K562 (cell line): ENCODE measurements at regions not wholly inside any gene's neighbourhood (a gene's known extent, or its start where the extent isn't known, plus 50 kb on each side); places are given as distances from the start of the nearest gene placed in this dataset.

Experiments used
- ATAC-seq: fragments of 200-7000 bp; cut with Tn5 transposase; 3 replicates; pipeline ENCODE4 v1.9.1; 2020; ENCODE audit warnings: moderate library complexity
- BruUV-seq: library from RNA; stranded (reverse); fragments of 400-500 nt; replicated peaks from 2 replicates; lab custom pipeline; 2021; lab: Mats Ljungman, UMichigan
- CTCF ChIA-PET: fragments of 300-600 bp; formaldehyde crosslinking; extraction: SDS; loops from one replicate; lab custom pipeline; 2021; ENCODE audit warnings: low intra/inter-chr PET ratio; lab: Yijun Ruan, JAX
- POLR2A ChIA-PET: fragments of 300-600, 350-650 bp; sonication (Branson Sonifier 250); formaldehyde crosslinking; extraction: SDS; loops from one replicate; lab custom pipeline; 2021; ENCODE audit warnings: antibody characterized with exemption, inconsistent platforms; lab: Yijun Ruan, JAX
- DNase-seq, 4 experiments: peaks; one replicate each; pipeline versions ENCODE4 v3.0.0 to v3.0.0-alpha.2; 2011 to 2018; ENCODE audit warnings: low spot score in 3 of 4, mixed read lengths in 3 of 4; ENCODE audit errors: extremely low read depth in 1 of 4
- FAIRE-seq: peaks from 2 replicates; lab custom pipeline; 2011; peaks lifted over from hg19 to GRCh38; lab: Jason Lieb, UNC
- H2AFZ ChIP-seq: 2 replicates; pipeline ENCODE4 v1.6.0; 2011; ENCODE audit warnings: low read depth, low read length, control low read depth, inconsistent platforms
- H3K27ac ChIP-seq: fragments of 200-600 bp; 3 replicates; pipeline ENCODE4 v1.8.0; 2011; ENCODE audit warnings: low read depth, mild to moderate bottlenecking, control low read depth, inconsistent platforms, low read length, moderate library complexity, mixed read lengths; ENCODE audit errors: extremely low read depth
- H3K27me3 ChIP-seq, 2 experiments: fragments of 300-600 bp in 1 of 2; 2 replicates in 1 of 2; 3 replicates in 1 of 2; pipeline versions ENCODE4 v1.6.0 to v1.8.0; 2011; ENCODE audit warnings: inconsistent platforms in 2 of 2, low read length in 2 of 2, mild to moderate bottlenecking in 1 of 2, mixed read lengths in 1 of 2, moderate library complexity in 1 of 2; ENCODE audit not compliant: control insufficient read depth in 2 of 2, insufficient read depth in 2 of 2
- H3K36me3 ChIP-seq: fragments of 300-600 bp; 3 replicates; pipeline ENCODE4 v1.8.0; 2011; ENCODE audit warnings: mild to moderate bottlenecking, low read length, inconsistent platforms; ENCODE audit not compliant: control insufficient read depth, insufficient read depth
- H3K4me1 ChIP-seq, 2 experiments: fragments of 200-600 bp in 1 of 2; replicated peaks in 1 of 2; 2 replicates in 1 of 2; 3 replicates in 1 of 2; pipeline versions ENCODE4 v1.5.1 to v1.8.0; 2011; ENCODE audit warnings: inconsistent platforms in 2 of 2, low read length in 2 of 2, mild to moderate bottlenecking in 1 of 2, mixed read lengths in 1 of 2, moderate library complexity in 1 of 2; ENCODE audit not compliant: control insufficient read depth in 2 of 2, insufficient read depth in 2 of 2
- H3K4me2 ChIP-seq: 2 replicates; pipeline ENCODE4 v1.6.1; 2011; ENCODE audit warnings: low read length, control low read depth, inconsistent platforms, mixed read lengths; ENCODE audit not compliant: insufficient read depth
- H3K4me3 ChIP-seq: fragments of 200-600 bp; sonication (generic), shearing (Covaris generic); 2 replicates; pipeline ENCODE4 v1.5.1; 2016; ENCODE audit warnings: control low read depth, inconsistent platforms
- H3K79me2 ChIP-seq: fragments of 200-600 bp; 3 replicates; pipeline ENCODE4 v1.8.0; 2011; ENCODE audit warnings: low read length, inconsistent platforms; ENCODE audit not compliant: control insufficient read depth, insufficient read depth
- H3K9ac ChIP-seq, 2 experiments: 2 replicates each; pipeline versions ENCODE4 v1.6.0 to v1.6.1; 2011; ENCODE audit warnings: low read depth in 2 of 2, low read length in 2 of 2, control low read depth in 1 of 2, inconsistent platforms in 1 of 2, mild to moderate bottlenecking in 1 of 2, mixed read lengths in 1 of 2; ENCODE audit not compliant: insufficient read depth in 1 of 2
- H3K9me1 ChIP-seq: one replicate; pipeline ENCODE4 v1.6.0; 2011; ENCODE audit warnings: inconsistent platforms, mild to moderate bottlenecking, low read length, moderate library complexity; ENCODE audit not compliant: control insufficient read depth, insufficient read depth
- H3K9me3 ChIP-seq: replicated peaks from 2 replicates; pipeline ENCODE4 v1.5.1; 2011; ENCODE audit warnings: low read depth, low read length, inconsistent platforms; ENCODE audit not compliant: control insufficient read depth, insufficient read depth
- H4K20me1 ChIP-seq: replicated peaks from 2 replicates; pipeline ENCODE4 v1.6.1; 2011; ENCODE audit warnings: low read length, inconsistent platforms, mixed read lengths; ENCODE audit not compliant: control insufficient read depth, insufficient read depth
- CTCF ChIP-seq, 3 experiments: IDR thresholded peaks in 2 of 3; conservative IDR thresholded peaks in 1 of 3; 2 replicates each; pipeline ENCODE4 v1.5.1; 2011 to 2012; ENCODE audit warnings: low read length in 3 of 3, mild to moderate bottlenecking in 3 of 3, control low read depth in 2 of 3, improper control_type of control experiment in 1 of 3, inconsistent platforms in 1 of 3, low read depth in 1 of 3, mixed read lengths in 1 of 3, moderate library complexity in 1 of 3; ENCODE audit not compliant: insufficient read depth in 2 of 3
- DNMT1 ChIP-seq: fragments of 450-650 bp; IDR thresholded peaks from 2 replicates; pipeline ENCODE4 v1.6.1; 2016; ENCODE audit warnings: antibody characterized with exemption, mild to moderate bottlenecking
- EHMT2 ChIP-seq: fragments of 450-650 bp; IDR thresholded peaks from 2 replicates; pipeline ENCODE4 v1.6.1; 2018; ENCODE audit warnings: antibody characterized with exemption
- ELF2 ChIP-seq: fragments of 250-450 bp; sonication (Bioruptor Pico); IDR thresholded peaks from 2 replicates; pipeline ENCODE4 v1.5.0; 2021; ENCODE audit warnings: mild to moderate bottlenecking
- HLTF ChIP-seq: fragments of 450-650 bp; IDR thresholded peaks from 2 replicates; pipeline ENCODE4 v1.6.1; 2016
- KLF10 ChIP-seq: fragments of 250-450 bp; sonication (Bioruptor Pico); IDR thresholded peaks from 2 replicates; pipeline ENCODE4 v1.6.1; 2021; ENCODE audit warnings: matching md5 sums
- MIER1 ChIP-seq: fragments of 450-650 bp; IDR thresholded peaks from 2 replicates; pipeline ENCODE4 v1.6.1; 2016; ENCODE audit warnings: antibody characterized with exemption, mild to moderate bottlenecking, low read depth
- TAF9B ChIP-seq: fragments of 450-650 bp; IDR thresholded peaks from 2 replicates; pipeline ENCODE4 v1.6.1; 2018; ENCODE audit warnings: mild to moderate bottlenecking; ENCODE audit not compliant: partially characterized antibody
- YBX1 ChIP-seq: fragments of 450-650 bp; IDR thresholded peaks from 2 replicates; pipeline ENCODE4 v1.7.1; 2016; ENCODE audit warnings: mild to moderate bottlenecking
- ZNF133 ChIP-seq: fragments of 250-450 bp; sonication (Bioruptor Pico); IDR thresholded peaks from 2 replicates; pipeline ENCODE4 v1.4.0; 2020; ENCODE audit warnings: mild to moderate bottlenecking
- ZNF431 ChIP-seq: sonication (generic); formaldehyde crosslinking; IDR thresholded peaks from 2 replicates; pipeline ENCODE4 v1.8.0; 2022; ENCODE audit warnings: mild to moderate bottlenecking, missing genetic modification reagents
- ZNF583 ChIP-seq: fragments of 250-450 bp; sonication (Bioruptor Pico); IDR thresholded peaks from 2 replicates; pipeline ENCODE4 v1.4.0; 2020
- WGBS: fragments of 100-300 bp; shearing (Covaris generic); methylation state at CpG from one replicate; pipeline ENCODE4 v1.1.6; 2016; ENCODE audit warnings: low coverage, mixed read lengths; ENCODE audit not compliant: insufficient coverage; ENCODE audit errors: missing lambda C conversion rate; 5-methylcytosine and 5-hydroxymethylcytosine counted together
- in situ Hi-C: fragments of 300-500 bp; cut with MboI; formaldehyde crosslinking; loops from 4 replicates; pipeline ENCODE4 v1.15.0; 2018; ENCODE audit warnings: inconsistent platforms, mixed read lengths
- intact Hi-C: fragments of 100-400 bp; cut with micrococcal nuclease; formaldehyde crosslinking; loops from 2 replicates; pipeline ENCODE4 v1.14.2; 2022
- TF ChIP-seq, protein P1 (sequence below), 2 experiments: fragments of 450-650 bp; formaldehyde crosslinking in 1 of 2; IDR thresholded peaks; 2 replicates each; pipeline versions ENCODE4 v1.4.0 to v1.6.1; 2014 to 2020; ENCODE audit warnings: mild to moderate bottlenecking in 2 of 2, borderline replicate concordance in 1 of 2, low read depth in 1 of 2

DNA sequence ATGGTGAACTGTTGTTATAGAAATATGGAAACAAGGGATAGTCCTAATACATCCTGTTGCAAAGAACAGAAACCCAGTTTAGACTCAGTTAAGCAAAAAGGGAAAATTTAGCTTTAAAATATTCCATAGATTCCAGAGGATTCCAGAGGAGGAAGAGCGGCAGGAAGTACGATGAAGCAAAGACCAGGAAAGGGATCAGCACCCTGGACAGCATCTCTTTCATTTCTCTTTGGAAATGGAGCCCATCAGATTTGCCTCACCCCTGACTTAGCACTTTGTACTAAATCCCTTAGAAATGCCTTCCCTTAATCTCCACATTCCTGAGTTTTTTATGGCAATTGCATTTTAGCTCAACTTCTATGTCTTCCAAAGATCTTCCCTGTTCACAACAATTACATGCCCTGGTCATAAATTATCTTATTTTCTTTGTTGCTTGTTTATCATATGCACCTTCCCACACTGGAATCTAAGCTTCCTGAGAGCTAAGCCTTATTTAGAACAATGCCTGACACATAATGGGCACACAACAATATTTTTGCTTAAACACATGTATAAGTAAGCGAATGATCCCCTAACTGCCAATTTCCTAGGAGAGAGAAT is 150.0 kb upstream of the RBFOX1 start:
- no TSS peak for BruUV-seq
- Histone ChIP-seq H3K9me3 (no peaks in the 10 kb centered on the region), H3K4me3 (no peak overlapping the region), H3K9ac (no peak overlapping the region), H3K36me3 (no peaks in the 10 kb centered on the region), H2AFZ (no peak overlapping the region), H3K27ac (no peak overlapping the region), H4K20me1 (0 out of 2 replicates have a peak, but pooled peaks cover 3% of the 10 kb centered on the region), H3K79me2 (no peaks in the 10 kb centered on the region), H3K9me1 (no peaks in the 10 kb centered on the region), H3K4me1 (no peaks in the 10 kb centered on the region), H3K27me3 (no peaks in the 10 kb centered on the region), H3K4me2 (no peak overlapping the region)
- ATAC-seq: no peak
- CTCF ChIA-PET: no interaction called here
- POLR2A ChIA-PET: no interaction called here
- no peak for FAIRE-seq
- in situ Hi-C loops (no loop called here), intact Hi-C loops (no loop called here)
- DNase-seq: peak in 3 of 4 experiments; percentile 10 to 25 (median 15)
- WGBS: 0% methylated on average over 3 of the region's 3 CpGs
- TF ChIP-seq TAF9B (no peak), HLTF (no peak), CTCF (IDR thresholded peaks at IDR 0.05 in 2 of 3, conservative IDR thresholded peaks at IDR 0.05 in 1 of 3; ENCODE audit: insufficient read depth in 2 of 3, low read depth in 1 of 3, low read length in 3 of 3) (no peak), YBX1 (no peak), KLF10 (CRISPR knock-in tag) (no peak), ZNF583 (CRISPR knock-in tag) (no peak), EHMT2 (peak; percentile 95), ELF2 (no peak), ZNF133 (CRISPR knock-in tag) (no peak), DNMT1 (no peak), ZNF431 (CRISPR knock-in tag) (no peak), MIER1 (peak; percentile 87)
- TF ChIP-seq, protein P1, sequence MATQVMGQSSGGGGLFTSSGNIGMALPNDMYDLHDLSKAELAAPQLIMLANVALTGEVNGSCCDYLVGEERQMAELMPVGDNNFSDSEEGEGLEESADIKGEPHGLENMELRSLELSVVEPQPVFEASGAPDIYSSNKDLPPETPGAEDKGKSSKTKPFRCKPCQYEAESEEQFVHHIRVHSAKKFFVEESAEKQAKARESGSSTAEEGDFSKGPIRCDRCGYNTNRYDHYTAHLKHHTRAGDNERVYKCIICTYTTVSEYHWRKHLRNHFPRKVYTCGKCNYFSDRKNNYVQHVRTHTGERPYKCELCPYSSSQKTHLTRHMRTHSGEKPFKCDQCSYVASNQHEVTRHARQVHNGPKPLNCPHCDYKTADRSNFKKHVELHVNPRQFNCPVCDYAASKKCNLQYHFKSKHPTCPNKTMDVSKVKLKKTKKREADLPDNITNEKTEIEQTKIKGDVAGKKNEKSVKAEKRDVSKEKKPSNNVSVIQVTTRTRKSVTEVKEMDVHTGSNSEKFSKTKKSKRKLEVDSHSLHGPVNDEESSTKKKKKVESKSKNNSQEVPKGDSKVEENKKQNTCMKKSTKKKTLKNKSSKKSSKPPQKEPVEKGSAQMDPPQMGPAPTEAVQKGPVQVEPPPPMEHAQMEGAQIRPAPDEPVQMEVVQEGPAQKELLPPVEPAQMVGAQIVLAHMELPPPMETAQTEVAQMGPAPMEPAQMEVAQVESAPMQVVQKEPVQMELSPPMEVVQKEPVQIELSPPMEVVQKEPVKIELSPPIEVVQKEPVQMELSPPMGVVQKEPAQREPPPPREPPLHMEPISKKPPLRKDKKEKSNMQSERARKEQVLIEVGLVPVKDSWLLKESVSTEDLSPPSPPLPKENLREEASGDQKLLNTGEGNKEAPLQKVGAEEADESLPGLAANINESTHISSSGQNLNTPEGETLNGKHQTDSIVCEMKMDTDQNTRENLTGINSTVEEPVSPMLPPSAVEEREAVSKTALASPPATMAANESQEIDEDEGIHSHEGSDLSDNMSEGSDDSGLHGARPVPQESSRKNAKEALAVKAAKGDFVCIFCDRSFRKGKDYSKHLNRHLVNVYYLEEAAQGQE (IDR thresholded peaks at IDR 0.05; ENCODE audit: borderline replicate concordance): peak; percentile 97
- TF ChIP-seq, protein P1 (CRISPR knock-in tag; IDR thresholded peaks at IDR 0.05; ENCODE audit: low read depth): peak; percentile 83
